ES-I3 (cell line): ENCODE measurements at regions not wholly inside any gene's neighbourhood (a gene's known extent, or its start where the extent isn't known, plus 50 kb on each side); places are given as distances from the start of the nearest gene placed in this dataset.

Experiments used
- H3K36me3 ChIP-seq: 2 replicates; pipeline ENCODE4 v1.6.1; 2013; ENCODE audit warnings: mild to moderate bottlenecking, low read length, control low read depth, moderate library complexity; ENCODE audit not compliant: insufficient read depth
- H3K4me1 ChIP-seq: 2 replicates; pipeline ENCODE4 v1.6.1; 2013; ENCODE audit warnings: mild to moderate bottlenecking, control low read depth, low read length; ENCODE audit not compliant: insufficient read depth
- H3K9ac ChIP-seq: 2 replicates; pipeline ENCODE4 v1.6.1; 2013; ENCODE audit warnings: low read depth, mild to moderate bottlenecking, low read length, moderate library complexity
- H3K9me3 ChIP-seq: 2 replicates; pipeline ENCODE4 v1.6.1; 2013; ENCODE audit warnings: mild to moderate bottlenecking, low read length, moderate library complexity; ENCODE audit not compliant: control insufficient read depth, insufficient read depth

DNA sequence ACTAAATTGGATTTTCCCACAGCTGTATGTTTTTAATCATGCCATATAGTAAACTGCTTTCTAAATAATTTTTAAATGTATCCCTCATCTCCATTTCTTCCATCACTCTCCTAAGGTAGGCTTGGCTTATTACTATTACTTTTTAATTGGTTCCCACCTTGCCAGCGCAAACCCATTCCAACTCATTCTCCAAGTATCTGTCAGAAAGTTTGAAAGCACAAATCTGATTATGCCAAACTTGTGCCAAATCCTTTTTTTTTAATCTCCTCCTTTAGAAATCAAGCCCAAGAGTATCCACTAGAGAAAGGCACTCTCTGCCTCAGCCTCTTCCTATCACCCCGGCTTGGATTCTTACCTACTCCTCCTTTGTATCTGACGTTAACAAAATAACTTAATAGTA is 784.5 kb downstream of the TBL1XR1 start:
- H3K36me3 ChIP-seq = no peaks in the 10 kb centered on the region
- no peak overlapping the region for H3K9ac ChIP-seq
- peaks cover 9% of the 10 kb centered on the region for H3K4me1 ChIP-seq
- H3K9me3 ChIP-seq = no peaks in the 10 kb centered on the region

DNA sequence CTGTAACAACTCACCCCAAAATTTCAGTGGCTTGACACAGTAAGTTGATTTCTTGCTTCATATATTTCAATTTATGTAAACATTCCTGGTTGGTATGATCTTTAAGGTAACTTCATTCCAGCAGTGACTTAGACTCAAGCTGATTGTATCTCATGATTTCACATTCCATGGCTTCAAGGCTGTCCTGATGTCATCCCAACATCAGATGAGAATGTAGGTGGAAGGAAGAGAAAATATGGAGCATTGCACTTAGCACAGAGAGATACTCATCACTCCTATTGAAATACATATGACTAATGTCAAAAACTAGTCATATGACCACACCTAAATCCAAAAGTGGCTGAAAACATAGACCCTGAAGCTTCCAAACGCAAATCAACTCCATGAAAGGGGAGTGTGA is 793.8 kb downstream of the TBL1XR1 start:
- Histone ChIP-seq H3K9ac (no peak overlapping the region), H3K36me3 (no peaks in the 10 kb centered on the region), H3K9me3 (0 out of 2 replicates have a peak, but pooled peaks cover 2% of the 10 kb centered on the region), H3K4me1 (no peaks in the 10 kb centered on the region)

DNA sequence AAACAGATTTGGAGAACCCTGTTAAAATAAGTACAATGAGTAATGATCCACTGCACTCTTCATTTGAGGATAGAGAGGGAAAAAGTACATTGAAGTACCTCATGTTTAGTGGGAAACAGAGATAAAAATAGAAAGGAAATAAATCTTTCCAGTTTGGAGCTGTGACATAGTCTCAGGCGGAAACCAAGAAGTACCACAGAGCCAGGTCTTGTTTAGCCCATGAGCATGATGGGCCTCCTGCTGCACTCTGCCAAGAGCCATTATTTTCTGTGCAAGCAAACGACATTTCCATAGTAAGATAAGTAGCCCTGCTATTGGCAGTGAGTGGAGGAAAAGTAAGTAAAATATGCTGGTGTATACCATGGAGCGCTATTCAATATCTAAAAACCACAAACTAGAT is 796.1 kb downstream of the TBL1XR1 start:
- no peaks in the 10 kb centered on the region for H3K36me3 ChIP-seq
- H3K9me3 ChIP-seq = peaks cover 11% of the 10 kb centered on the region; the same call in 1 of the 2 replicates
- no peaks in the 10 kb centered on the region for H3K4me1 ChIP-seq
- no peak overlapping the region for H3K9ac ChIP-seq

DNA sequence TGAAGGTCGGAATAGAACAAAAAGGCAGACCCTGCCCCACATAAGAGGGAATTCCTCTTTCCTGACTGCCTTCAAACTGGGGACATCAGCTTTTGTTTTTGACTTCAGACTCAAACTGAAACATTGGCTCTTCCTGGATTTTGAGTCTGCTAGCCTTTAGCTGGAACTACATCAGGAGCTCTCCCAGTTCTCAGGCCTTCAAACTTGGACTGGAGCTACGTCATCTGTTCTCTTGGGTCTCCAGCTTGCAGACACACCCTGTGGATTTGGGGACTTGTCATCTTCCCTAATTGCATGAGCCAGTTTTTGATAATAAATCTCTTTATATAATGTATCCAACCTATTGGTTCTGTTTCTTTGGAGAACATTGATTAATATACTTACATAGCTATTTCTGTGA is 798.1 kb downstream of the TBL1XR1 start:
- no peaks in the 10 kb centered on the region for H3K4me1 ChIP-seq
- no peak overlapping the region for H3K9ac ChIP-seq
- H3K36me3 ChIP-seq = no peaks in the 10 kb centered on the region
- peaks cover 16% of the 10 kb centered on the region for H3K9me3 ChIP-seq

DNA sequence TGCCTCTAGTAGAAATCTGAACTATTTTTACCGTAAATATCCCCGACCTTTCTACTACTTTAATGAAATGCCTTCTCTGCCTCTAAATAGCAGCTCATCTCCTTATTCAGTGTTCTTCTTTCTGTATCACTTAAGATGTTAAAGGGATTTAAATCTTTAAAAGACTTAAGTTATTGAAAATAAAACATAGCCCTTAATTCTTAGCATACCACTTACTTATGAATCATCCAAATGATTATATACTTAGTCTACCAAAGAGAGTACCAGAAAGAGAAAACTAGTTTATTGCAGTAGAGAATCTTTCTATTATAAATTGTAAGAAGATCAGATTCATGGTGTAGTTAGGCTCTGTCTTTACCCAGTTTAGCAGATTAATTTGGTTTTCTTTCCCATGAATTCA is 802.0 kb downstream of the TBL1XR1 start:
- Histone ChIP-seq H3K4me1 (no peaks in the 10 kb centered on the region), H3K9ac (no peak overlapping the region)

DNA sequence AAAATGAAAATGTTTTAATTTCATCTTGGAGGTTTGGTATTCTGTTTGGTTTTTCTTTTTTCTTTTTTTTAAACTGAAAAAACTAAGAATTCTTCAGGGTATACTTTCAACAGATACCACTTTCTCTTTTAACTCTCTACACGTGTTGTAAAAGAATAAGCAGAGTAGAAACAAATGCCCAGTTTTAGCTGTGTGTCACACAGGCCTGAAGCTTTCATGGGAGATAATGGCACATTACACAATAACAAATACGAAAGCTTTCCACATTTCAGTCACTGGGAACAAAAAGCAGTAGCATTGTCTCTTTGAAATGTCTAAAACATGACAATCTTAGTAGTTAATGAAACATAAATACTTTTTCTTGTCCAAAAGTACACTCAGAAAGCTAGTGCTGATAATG is 818.5 kb downstream of the TBL1XR1 start:
- Histone ChIP-seq H3K9me3 (no peaks in the 10 kb centered on the region), H3K36me3 (peaks cover 2% of the 10 kb centered on the region; the same call in 1 of the 2 replicates), H3K4me1 (peaks cover 2% of the 10 kb centered on the region; the same call in 1 of the 2 replicates), H3K9ac (no peak overlapping the region)

More for the DNA sequence above, 802.0 kb downstream of the TBL1XR1 start:
- Histone ChIP-seq H3K36me3 (no peaks in the 10 kb centered on the region), H3K9me3 (peaks cover 14% of the 10 kb centered on the region)

DNA sequence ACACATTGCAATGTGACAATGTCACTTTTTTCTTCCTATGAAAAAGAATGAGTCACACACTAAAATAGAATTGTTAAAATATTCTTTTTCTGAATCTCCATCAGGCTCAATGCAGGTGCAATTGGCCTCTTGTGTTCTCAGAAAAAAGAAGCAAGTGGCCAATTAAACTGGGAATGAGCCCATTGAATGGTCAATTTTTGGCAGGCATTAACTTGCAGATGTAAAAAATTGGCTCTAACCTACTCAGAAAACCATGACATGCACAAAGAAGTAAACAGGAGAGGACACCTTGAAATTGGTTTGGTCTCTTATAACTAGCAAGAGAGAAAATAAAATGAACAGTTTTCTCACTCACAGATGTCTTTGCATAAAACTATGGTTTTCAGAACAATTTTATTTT is 820.8 kb downstream of the TBL1XR1 start:
- no peak overlapping the region for H3K9ac ChIP-seq
- peaks cover 2% of the 10 kb centered on the region; the same call in 1 of the 2 replicates for H3K4me1 ChIP-seq
- H3K36me3 ChIP-seq = peaks cover 2% of the 10 kb centered on the region; the same call in 1 of the 2 replicates
- no peaks in the 10 kb centered on the region for H3K9me3 ChIP-seq

DNA sequence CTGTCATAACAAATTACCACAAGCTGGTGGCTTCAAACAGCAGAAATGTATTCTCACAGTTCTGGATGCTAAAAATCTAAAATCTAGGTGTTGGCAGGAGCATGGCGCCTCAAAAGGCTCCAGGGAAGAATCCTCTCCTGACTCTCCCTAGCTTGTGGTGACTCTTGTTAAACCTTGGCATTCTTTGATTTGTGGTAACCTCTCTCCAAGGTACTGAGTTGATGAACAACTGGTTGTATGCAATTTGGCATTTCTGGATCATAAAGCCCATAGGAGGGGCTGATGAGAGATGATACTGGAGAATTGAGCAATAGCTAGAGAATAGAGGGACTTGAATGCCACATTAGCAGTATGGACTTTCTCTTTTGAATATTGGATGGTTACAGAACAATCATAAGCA is 821.8 kb downstream of the TBL1XR1 start:
- H3K9ac ChIP-seq = no peak overlapping the region
- H3K9me3 ChIP-seq = no peaks in the 10 kb centered on the region
- H3K36me3 ChIP-seq = 0 out of 2 replicates have a peak, but pooled peaks cover 2% of the 10 kb centered on the region
- peaks cover 2% of the 10 kb centered on the region; the same call in 1 of the 2 replicates for H3K4me1 ChIP-seq

DNA sequence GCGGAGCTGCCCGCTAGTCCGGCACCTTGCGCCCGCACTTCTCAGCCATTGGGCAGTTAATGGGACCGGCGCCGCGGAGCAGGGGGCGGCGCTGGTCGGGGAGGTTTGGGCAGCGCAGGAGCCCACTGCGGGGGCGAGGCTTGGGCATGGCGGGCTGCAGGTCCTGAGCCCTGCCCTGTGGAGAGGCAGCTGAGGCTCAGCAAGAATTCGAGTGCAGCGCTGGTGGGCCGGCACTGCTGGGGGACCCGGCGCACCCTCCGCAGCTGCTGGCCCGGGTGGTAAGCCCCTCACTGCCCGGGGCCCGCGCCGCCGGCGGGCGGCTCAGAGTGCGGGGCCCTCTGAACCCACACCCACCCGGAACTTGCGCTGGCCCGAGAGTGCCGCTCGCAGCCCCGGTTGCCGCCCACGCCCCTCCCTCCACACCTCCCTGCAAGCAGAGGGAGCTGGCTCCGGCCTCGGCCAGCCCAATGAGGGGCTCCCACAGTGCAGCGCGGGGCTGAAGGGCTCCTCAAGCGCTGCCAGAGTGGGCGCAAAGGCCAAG is 835.0 kb downstream of the TBL1XR1 start:
- H3K4me1 ChIP-seq = no peaks in the 10 kb centered on the region; the same call in 1 of the 2 replicates
- H3K9me3 ChIP-seq = no peaks in the 10 kb centered on the region
- H3K9ac ChIP-seq = peak overlapping the region; percentile 63
- H3K36me3 ChIP-seq = no peaks in the 10 kb centered on the region

DNA sequence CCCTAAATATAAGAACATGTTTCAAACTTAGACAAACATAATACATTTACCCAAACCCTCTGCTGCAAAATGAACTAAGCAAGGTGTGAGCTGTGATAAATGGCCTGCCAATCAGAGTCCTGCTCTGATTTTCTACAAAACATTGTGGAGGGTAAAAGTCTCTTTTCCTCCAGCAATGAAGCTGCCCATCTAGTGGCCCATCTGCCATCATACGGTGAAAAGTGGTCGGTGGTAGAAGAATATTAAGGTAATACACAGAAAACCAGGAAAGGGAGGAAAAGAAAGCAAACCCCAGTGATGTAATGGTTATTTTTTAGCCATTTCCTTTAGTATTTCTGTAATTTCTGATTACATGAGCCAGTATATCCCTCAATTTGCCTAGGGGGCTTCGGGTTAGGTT is 838.1 kb downstream of the TBL1XR1 start:
- Histone ChIP-seq H3K4me1 (no peaks in the 10 kb centered on the region), H3K36me3 (no peaks in the 10 kb centered on the region), H3K9me3 (no peaks in the 10 kb centered on the region), H3K9ac (no peak overlapping the region)

DNA sequence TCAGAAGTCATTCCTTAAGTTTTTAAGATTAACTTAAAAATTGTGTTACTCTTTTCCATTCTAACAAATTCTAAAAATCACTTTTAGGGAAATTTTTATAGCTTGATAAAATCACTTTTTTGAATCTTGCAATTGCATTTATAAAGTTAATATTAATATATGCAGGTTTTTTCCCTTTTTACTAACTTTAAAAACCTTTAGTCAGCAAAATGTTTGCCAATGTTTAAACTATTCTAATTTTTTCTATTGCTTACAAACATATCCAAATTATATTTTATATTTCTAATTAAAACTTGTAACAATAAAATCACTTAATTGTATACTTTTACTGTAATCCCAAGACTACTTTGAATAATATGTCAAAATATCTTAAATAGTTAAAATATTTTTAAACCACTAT is 839.4 kb downstream of the TBL1XR1 start:
- H3K4me1 ChIP-seq = no peaks in the 10 kb centered on the region
- H3K9me3 ChIP-seq = no peaks in the 10 kb centered on the region
- no peaks in the 10 kb centered on the region for H3K36me3 ChIP-seq
- H3K9ac ChIP-seq = no peak overlapping the region

DNA sequence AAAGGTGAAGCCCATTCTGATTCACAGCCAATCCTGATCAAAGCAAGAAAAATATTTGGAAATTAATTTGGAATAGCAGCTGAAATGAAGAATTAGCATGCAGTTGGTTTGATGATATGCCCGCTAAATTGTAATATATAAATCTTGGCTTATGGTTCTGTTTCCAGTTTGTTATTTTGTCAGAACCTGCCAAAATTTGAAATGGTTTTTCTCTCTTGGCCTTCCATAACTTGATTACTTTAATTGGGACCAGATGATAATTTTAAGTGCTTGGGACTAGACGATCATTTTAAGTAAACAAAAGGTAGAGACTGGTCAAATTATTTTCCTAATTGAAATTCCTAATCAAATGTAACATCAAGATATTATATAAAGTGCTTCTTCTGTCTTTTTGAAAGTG is 842.4 kb downstream of the TBL1XR1 start:
- Histone ChIP-seq H3K9ac (no peak overlapping the region), H3K4me1 (no peaks in the 10 kb centered on the region), H3K9me3 (no peaks in the 10 kb centered on the region), H3K36me3 (no peaks in the 10 kb centered on the region)

DNA sequence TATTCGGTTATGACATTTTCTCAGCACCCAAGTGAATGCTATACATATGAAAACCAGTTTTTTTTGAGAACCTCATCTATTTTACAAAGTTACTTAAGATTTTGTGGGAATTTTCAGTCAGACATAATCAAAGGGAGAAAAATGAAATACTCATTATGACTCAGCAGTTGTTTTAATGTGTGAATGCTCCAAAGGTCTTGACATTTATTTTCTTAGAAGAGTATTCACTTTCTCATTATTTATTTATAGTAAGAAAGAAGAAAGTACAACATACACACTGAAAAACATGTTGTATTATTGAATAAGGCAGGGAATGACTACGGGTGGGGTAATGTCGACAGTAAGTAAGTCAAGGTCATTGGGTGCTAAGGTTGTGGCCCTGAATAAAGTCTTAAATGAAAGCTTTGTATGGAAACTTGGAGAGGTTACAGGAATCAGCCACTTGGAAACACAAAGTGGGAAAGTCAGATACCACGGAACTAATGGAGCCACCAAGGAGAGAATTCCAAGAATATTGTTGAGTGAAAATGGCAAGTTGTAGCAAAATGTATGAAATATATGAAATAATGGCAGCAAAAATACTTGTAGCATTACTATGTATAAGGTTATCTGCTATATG is 844.5 kb downstream of the TBL1XR1 start:
- no peaks in the 10 kb centered on the region for H3K4me1 ChIP-seq

DNA sequence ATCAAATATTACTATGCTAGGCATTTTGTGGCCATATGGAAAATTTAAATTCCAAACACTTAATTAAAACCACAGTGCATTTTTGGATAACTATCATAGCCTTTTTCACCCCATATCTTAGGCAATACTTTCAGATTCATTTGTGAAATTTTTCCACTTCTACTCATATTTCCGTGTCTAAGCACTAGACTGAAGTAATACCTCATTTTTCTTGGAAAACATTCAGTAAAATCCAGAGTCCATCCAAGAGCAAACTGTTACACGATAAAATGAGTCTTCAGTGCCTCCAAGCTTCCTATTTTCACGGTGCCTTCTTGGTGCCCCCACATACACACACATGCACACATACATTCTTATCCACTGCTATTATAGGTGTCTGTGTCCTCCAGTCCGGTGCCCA is 845.9 kb downstream of the TBL1XR1 start:
- Histone ChIP-seq H3K36me3 (no peaks in the 10 kb centered on the region), H3K9ac (no peak overlapping the region), H3K9me3 (no peaks in the 10 kb centered on the region), H3K4me1 (no peaks in the 10 kb centered on the region)

More for the DNA sequence above, 844.5 kb downstream of the TBL1XR1 start:
- Histone ChIP-seq H3K9ac (no peak overlapping the region), H3K9me3 (no peaks in the 10 kb centered on the region), H3K36me3 (no peaks in the 10 kb centered on the region)

DNA sequence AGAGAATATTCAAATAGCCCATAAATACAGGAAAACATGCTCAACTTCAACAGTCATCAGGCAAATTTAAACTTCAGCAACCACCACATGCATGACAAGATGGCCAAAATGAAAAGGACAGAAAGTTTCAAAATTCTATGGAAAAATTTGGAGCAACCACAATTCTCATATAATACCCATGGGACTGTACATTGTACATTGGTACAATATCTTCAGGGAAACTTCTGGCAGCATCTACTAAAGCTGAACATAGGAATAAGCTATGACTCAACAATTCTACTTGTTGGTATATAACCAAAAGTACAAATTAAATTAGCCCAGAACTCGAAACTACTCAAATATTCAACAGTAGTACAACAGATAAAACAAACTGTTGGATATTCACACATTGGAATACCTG is 847.6 kb downstream of the TBL1XR1 start:
- Histone ChIP-seq H3K36me3 (no peaks in the 10 kb centered on the region), H3K4me1 (peaks cover 8% of the 10 kb centered on the region)

More for the DNA sequence above, 847.6 kb downstream of the TBL1XR1 start:
- H3K9ac ChIP-seq = no peak overlapping the region
- no peaks in the 10 kb centered on the region for H3K9me3 ChIP-seq
